Endodermal cell (in vitro differentiated cells): ENCODE measurements at regions not wholly inside any gene's neighbourhood (a gene's known extent, or its start where the extent isn't known, plus 50 kb on each side); places are given as distances from the start of the nearest gene placed in this dataset.

Experiments
- DNase-seq: peaks from one replicate; pipeline ENCODE4 v3.0.0-alpha.2; 2017
- H3K27ac ChIP-seq: 2 replicates; pipeline ENCODE4 v1.5.1; 2013; ENCODE audit warnings: mild to moderate bottlenecking, low read depth, low read length, moderate library complexity
- H3K27me3 ChIP-seq: 2 replicates; pipeline ENCODE4 v1.6.1; 2013; ENCODE audit warnings: mild to moderate bottlenecking, low read length, moderate library complexity; ENCODE audit not compliant: insufficient read depth, control insufficient read depth, poor library complexity, severe bottlenecking
- H3K36me3 ChIP-seq: 2 replicates; pipeline ENCODE4 v1.7.0; 2013; ENCODE audit warnings: mild to moderate bottlenecking, low read length, moderate library complexity; ENCODE audit not compliant: control insufficient read depth, insufficient read depth
- H3K4me1 ChIP-seq: one replicate; pipeline ENCODE4 v1.7.0; 2013; ENCODE audit warnings: low read length; ENCODE audit not compliant: control insufficient read depth, insufficient read depth
- H3K4me3 ChIP-seq: 2 replicates; pipeline ENCODE4 v1.5.1; 2013; ENCODE audit warnings: mild to moderate bottlenecking, low read length, moderate library complexity
- H3K9ac ChIP-seq: 2 replicates; pipeline ENCODE4 v1.6.1; 2013; ENCODE audit warnings: mild to moderate bottlenecking, low read length, moderate library complexity; ENCODE audit not compliant: poor library complexity, severe bottlenecking; ENCODE audit errors: extremely low read depth
- H3K9me3 ChIP-seq: 2 replicates; pipeline ENCODE4 v1.6.1; 2013; ENCODE audit warnings: mild to moderate bottlenecking, low read length, moderate library complexity; ENCODE audit not compliant: control insufficient read depth
- H3K27ac Mint-ChIP-seq: 2 replicates; pipeline ENCODE4 v1.8.0; 2020; ENCODE audit warnings: mixed read lengths
- H3K27me3 Mint-ChIP-seq: 2 replicates; pipeline ENCODE4 v1.8.0; 2021; ENCODE audit warnings: mild to moderate bottlenecking, mixed read lengths; ENCODE audit not compliant: insufficient read depth
- H3K36me3 Mint-ChIP-seq: 2 replicates; pipeline ENCODE4 v1.8.0; 2020; ENCODE audit warnings: low read depth, mixed read lengths
- H3K4me1 Mint-ChIP-seq: 2 replicates; pipeline ENCODE4 v1.8.0; 2020; ENCODE audit warnings: mixed read lengths
- H3K4me3 Mint-ChIP-seq: 2 replicates; pipeline ENCODE4 v1.8.0; 2020; ENCODE audit warnings: mild to moderate bottlenecking, moderate library complexity, mixed read lengths
- H3K9me3 Mint-ChIP-seq: 2 replicates; pipeline ENCODE4 v1.8.0; 2020; ENCODE audit warnings: mild to moderate bottlenecking, mixed read lengths
- WGBS, 2 experiments: methylation state at CpG; one replicate each; pipeline versions ENCODE4 v1.1.5 to v1.1.7; 2013; ENCODE audit warnings: missing lambda C conversion rate in 2 of 2, mixed read lengths in 1 of 2; ENCODE audit not compliant: insufficient coverage in 1 of 2, insufficient read length in 1 of 2; 5-methylcytosine and 5-hydroxymethylcytosine counted together
- TF ChIP-seq, protein P1 (sequence below): fragments of 200-600 bp; sonication (generic); conservative IDR thresholded peaks from 2 replicates; pipeline ENCODE4 v1.5.0; 2021; ENCODE audit warnings: antibody characterized with exemption, mild to moderate bottlenecking

DNA sequence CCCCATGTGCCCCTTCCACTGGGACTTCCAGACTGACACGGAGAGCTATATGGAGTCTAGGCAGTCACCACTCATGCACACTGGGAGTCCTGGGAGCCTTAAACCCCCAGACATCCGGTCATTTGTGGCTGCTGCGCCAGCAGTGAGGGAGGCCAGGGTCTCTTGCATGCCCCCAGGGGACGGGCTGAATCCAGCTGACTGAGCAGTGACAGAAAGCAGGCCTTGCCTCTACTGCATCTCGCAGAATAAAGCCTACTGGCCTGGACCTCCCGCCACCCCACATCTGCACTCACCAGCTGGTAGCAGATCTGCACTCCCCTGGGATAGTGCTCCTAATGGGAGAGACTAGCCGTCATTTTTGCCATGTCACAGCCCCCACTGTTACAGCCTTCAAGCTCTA, 1234.2 kb downstream of the FAM133A start:
- Mint-ChIP-seq H3K4me1 (no peaks in the 10 kb centered on the region), H3K27ac (no peak overlapping the region), H3K9me3 (no peaks in the 10 kb centered on the region), H3K4me3 (no peak overlapping the region), H3K27me3 (no peaks in the 10 kb centered on the region), H3K36me3 (peaks cover 6% of the 10 kb centered on the region)
- no peaks in the 10 kb centered on the region for H3K9me3 ChIP-seq
- no peaks in the 10 kb centered on the region for H3K4me1 ChIP-seq
- H3K9ac ChIP-seq, result no peak overlapping the region
- H3K36me3 ChIP-seq, result no peaks in the 10 kb centered on the region
- no peak for DNase-seq
- H3K27me3 ChIP-seq, result no peaks in the 10 kb centered on the region
- TF ChIP-seq, protein P1, sequence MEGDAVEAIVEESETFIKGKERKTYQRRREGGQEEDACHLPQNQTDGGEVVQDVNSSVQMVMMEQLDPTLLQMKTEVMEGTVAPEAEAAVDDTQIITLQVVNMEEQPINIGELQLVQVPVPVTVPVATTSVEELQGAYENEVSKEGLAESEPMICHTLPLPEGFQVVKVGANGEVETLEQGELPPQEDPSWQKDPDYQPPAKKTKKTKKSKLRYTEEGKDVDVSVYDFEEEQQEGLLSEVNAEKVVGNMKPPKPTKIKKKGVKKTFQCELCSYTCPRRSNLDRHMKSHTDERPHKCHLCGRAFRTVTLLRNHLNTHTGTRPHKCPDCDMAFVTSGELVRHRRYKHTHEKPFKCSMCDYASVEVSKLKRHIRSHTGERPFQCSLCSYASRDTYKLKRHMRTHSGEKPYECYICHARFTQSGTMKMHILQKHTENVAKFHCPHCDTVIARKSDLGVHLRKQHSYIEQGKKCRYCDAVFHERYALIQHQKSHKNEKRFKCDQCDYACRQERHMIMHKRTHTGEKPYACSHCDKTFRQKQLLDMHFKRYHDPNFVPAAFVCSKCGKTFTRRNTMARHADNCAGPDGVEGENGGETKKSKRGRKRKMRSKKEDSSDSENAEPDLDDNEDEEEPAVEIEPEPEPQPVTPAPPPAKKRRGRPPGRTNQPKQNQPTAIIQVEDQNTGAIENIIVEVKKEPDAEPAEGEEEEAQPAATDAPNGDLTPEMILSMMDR, result no peak
- H3K4me3 ChIP-seq, result no peak overlapping the region
- H3K27ac ChIP-seq, result no peak overlapping the region
- WGBS, 2 experiments, result 93% methylated on average over 7 of the region's 7 CpGs; no CpG with 5 or more reads in 1 of the 2 experiments

DNA sequence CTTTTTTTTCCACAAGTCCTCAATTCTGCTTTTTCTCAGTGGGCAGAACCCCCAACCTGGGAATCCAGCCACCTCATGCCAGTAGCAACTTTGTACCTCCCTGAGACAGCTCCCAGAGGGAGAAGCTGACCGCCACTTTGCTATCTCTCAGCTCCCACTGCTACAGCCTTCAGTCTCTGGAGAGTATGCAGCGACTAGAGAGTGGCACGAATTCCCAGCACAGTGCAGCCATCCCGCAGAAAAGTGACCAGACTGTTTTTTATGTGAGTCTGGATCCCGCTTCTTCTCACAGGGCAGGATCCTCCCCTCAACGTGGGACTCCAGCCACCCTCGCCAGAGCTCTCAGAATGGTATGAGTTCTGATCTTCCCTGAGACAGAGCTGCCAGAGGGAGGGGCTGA, 1234.6 kb downstream of the FAM133A start:
- Mint-ChIP-seq H3K4me1 (no peaks in the 10 kb centered on the region), H3K9me3 (no peaks in the 10 kb centered on the region), H3K36me3 (peaks cover 6% of the 10 kb centered on the region), H3K27me3 (no peaks in the 10 kb centered on the region), H3K27ac (no peak overlapping the region), H3K4me3 (no peak overlapping the region)
- TF ChIP-seq, protein P1, result no peak
- Histone ChIP-seq H3K36me3 (no peaks in the 10 kb centered on the region), H3K27ac (no peak overlapping the region), H3K9me3 (no peaks in the 10 kb centered on the region), H3K4me3 (no peak overlapping the region), H3K4me1 (no peaks in the 10 kb centered on the region), H3K27me3 (no peaks in the 10 kb centered on the region), H3K9ac (no peak overlapping the region)
- WGBS, 2 experiments, result 90 to 95% methylated on average over 4 to 7 of the region's 7 CpGs
- no peak for DNase-seq

DNA sequence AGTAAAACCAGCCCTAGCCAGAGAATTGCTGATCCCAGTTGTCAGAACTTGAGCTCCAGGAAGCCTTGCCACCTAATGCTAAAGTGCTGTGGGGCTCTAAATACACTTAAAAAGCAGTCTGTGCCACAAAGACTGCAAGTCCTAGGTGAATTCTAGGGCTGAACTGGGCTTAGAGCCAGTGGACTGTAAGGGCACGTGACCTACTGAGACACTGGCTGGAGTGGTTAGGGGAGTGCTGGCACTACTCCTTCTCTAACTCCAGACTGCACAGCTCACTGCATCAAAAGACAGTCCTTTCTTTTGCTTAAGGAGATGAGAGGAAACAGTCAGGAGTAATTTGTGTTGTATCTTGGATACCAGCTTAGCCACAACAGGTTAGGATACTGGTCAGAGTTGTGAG, 1240.2 kb downstream of the FAM133A start:
- H3K27ac Mint-ChIP-seq, result no peak overlapping the region
- H3K9ac ChIP-seq, result no peak overlapping the region
- TF ChIP-seq, protein P1, result no peak

More for the DNA sequence above, 1240.2 kb downstream of the FAM133A start:
- Histone ChIP-seq H3K27ac (no peak overlapping the region), H3K4me3 (no peak overlapping the region), H3K36me3 (no peaks in the 10 kb centered on the region), H3K4me1 (no peaks in the 10 kb centered on the region), H3K27me3 (no peaks in the 10 kb centered on the region), H3K9me3 (no peaks in the 10 kb centered on the region)
- Mint-ChIP-seq H3K27me3 (no peaks in the 10 kb centered on the region), H3K4me3 (no peak overlapping the region), H3K9me3 (no peaks in the 10 kb centered on the region), H3K36me3 (peaks cover 6% of the 10 kb centered on the region), H3K4me1 (no peaks in the 10 kb centered on the region)
- 83% methylated on average over 1 of the region's 1 CpG; no CpG with 5 or more reads in 1 of the 2 experiments for WGBS, 2 experiments
- DNase-seq, result no peak
